ENCODE measurements at regions not wholly inside any gene's neighbourhood (a gene's known extent, or its start where the extent isn't known, plus 50 kb on each side); places are given as distances from the start of the nearest gene placed in this dataset.

DNA sequence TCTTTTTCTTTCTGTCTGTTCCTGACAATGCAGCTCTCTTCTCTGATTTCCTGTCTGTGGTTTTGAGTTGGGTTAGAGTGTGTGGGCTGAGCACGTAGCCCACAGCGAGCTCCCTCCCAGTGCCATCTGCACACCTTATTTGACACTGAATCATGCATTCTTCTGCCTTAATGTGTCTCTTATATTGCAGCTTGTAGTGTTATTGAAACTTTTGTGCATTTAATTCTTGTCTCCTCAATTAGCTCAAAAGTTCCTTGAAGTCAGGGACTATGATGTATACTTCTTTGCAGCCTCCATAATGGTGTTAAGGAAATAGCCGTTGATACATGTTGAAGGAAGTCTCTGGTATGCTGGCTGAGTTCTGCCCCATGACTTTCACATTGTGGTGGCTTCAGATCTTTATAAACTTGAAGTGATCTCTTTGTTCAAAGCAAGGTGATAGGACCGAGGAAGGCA lies 576.2 kb upstream of the CLINT1 start:
- no peak overlapping the region for H3K4me3 ChIP-seq (replicated peaks in 1 of 4; ENCODE audit: control extremely low read depth in 1 of 4, insufficient read depth in 1 of 4, low read depth in 3 of 4, low read length in 4 of 4)
- no peaks in the 10 kb centered on the region for H3K36me3 ChIP-seq (ENCODE audit: control insufficient read depth, insufficient read depth, low read length)
- H3K4me2 ChIP-seq (ENCODE audit: extremely low read depth, insufficient read depth, low read length): no peak overlapping the region
- H3K79me2 ChIP-seq (ENCODE audit: control insufficient read depth, insufficient read depth, low read length): no peaks in the 10 kb centered on the region
- no peak overlapping the region for H3K9ac ChIP-seq (ENCODE audit: insufficient read depth, low read length)
- no peak for TF ChIP-seq EZH2 (IDR thresholded peaks at IDR 0.05; ENCODE audit: low read length, missing control alignments)
- no peaks in the 10 kb centered on the region for H3K9me3 ChIP-seq (ENCODE audit: control insufficient read depth, insufficient read depth, low read depth, low read length)
- no peak overlapping the region for H2AFZ ChIP-seq (ENCODE audit: low read length)
- H3K4me1 ChIP-seq (ENCODE audit: control insufficient read depth, extremely low read depth, insufficient read depth, low read length): no peaks in the 10 kb centered on the region
- H3K27ac ChIP-seq (ENCODE audit: insufficient read depth, low read length): no peak overlapping the region
- H4K20me1 ChIP-seq (ENCODE audit: control insufficient read depth, extremely low read depth, insufficient read depth, low read length): no peaks in the 10 kb centered on the region
- DNase-seq (ENCODE audit: low read depth in 2 of 2): peak in 1 of 2 donors; percentile 79
- H3K27me3 ChIP-seq (ENCODE audit: control insufficient read depth, insufficient read depth, low read length): no peaks in the 10 kb centered on the region

DNA sequence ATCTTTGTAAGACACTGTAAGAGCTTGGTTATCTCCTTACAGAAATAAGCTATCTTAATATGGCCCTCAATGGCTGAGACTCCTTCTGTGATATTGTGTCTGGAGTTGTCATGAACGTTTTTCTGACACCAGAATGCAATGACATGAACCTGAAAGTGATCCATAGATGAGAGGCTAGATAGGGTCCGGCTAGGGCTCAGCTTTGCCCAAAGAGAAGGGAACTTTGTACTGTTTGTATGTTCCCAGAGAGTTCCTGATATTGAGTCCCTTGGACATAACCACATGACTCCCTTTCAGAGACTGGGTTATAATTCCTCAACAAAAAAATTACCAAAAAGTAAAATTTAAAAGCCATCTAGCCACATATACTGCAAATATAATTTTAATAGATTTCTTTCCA lies 575.8 kb upstream of the CLINT1 start:
- Histone ChIP-seq H3K27ac (ENCODE audit: insufficient read depth, low read length) (no peak overlapping the region), H3K36me3 (ENCODE audit: control insufficient read depth, insufficient read depth, low read length) (no peaks in the 10 kb centered on the region), H3K9me3 (ENCODE audit: control insufficient read depth, insufficient read depth, low read depth, low read length) (no peaks in the 10 kb centered on the region), H2AFZ (ENCODE audit: low read length) (no peak overlapping the region), H3K4me2 (ENCODE audit: extremely low read depth, insufficient read depth, low read length) (no peak overlapping the region), H3K79me2 (ENCODE audit: control insufficient read depth, insufficient read depth, low read length) (no peaks in the 10 kb centered on the region), H4K20me1 (ENCODE audit: control insufficient read depth, extremely low read depth, insufficient read depth, low read length) (no peaks in the 10 kb centered on the region), H3K4me1 (ENCODE audit: control insufficient read depth, extremely low read depth, insufficient read depth, low read length) (no peaks in the 10 kb centered on the region), H3K27me3 (ENCODE audit: control insufficient read depth, insufficient read depth, low read length) (no peaks in the 10 kb centered on the region), H3K4me3 (replicated peaks in 1 of 4; ENCODE audit: control extremely low read depth in 1 of 4, insufficient read depth in 1 of 4, low read depth in 3 of 4, low read length in 4 of 4) (no peak overlapping the region), H3K9ac (ENCODE audit: insufficient read depth, low read length) (no peak overlapping the region)
- no peak for DNase-seq (ENCODE audit: low read depth in 2 of 2)
- TF ChIP-seq EZH2 (IDR thresholded peaks at IDR 0.05; ENCODE audit: low read length, missing control alignments): no peak
- TF ChIP-seq, protein P1, sequence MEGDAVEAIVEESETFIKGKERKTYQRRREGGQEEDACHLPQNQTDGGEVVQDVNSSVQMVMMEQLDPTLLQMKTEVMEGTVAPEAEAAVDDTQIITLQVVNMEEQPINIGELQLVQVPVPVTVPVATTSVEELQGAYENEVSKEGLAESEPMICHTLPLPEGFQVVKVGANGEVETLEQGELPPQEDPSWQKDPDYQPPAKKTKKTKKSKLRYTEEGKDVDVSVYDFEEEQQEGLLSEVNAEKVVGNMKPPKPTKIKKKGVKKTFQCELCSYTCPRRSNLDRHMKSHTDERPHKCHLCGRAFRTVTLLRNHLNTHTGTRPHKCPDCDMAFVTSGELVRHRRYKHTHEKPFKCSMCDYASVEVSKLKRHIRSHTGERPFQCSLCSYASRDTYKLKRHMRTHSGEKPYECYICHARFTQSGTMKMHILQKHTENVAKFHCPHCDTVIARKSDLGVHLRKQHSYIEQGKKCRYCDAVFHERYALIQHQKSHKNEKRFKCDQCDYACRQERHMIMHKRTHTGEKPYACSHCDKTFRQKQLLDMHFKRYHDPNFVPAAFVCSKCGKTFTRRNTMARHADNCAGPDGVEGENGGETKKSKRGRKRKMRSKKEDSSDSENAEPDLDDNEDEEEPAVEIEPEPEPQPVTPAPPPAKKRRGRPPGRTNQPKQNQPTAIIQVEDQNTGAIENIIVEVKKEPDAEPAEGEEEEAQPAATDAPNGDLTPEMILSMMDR (conservative IDR thresholded peaks at IDR 0.05 in 1 of 2, IDR thresholded peaks at IDR 0.05 in 1 of 2; ENCODE audit: low read depth in 1 of 2, low read length in 2 of 2): no peak

DNA sequence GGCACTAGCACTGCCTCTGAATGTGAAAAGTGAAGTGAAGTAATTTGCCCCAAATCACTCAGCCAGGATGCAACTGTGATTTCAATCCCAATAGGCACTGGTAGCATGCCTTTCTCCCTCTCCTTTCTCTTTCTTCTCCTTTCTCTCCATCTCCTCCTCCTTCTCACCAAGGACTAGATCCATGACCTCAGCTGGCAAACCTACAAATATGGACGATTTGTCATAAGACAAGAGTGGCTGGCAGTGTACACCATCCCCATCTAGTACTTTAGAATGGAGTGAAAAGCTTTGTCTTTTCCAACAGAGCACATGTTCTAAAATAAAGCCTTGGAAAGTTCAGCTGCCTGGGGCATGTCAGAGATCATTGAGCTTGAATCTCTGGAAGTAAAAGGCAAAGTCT lies 574.7 kb upstream of the CLINT1 start:
- no peak overlapping the region for H3K27ac ChIP-seq (ENCODE audit: insufficient read depth, low read length)
- no peaks in the 10 kb centered on the region for H3K27me3 ChIP-seq (ENCODE audit: control insufficient read depth, insufficient read depth, low read length)
- no peaks in the 10 kb centered on the region for H3K9me3 ChIP-seq (ENCODE audit: control insufficient read depth, insufficient read depth, low read depth, low read length)
- no peak overlapping the region for H2AFZ ChIP-seq (ENCODE audit: low read length)
- H3K36me3 ChIP-seq (ENCODE audit: control insufficient read depth, insufficient read depth, low read length): no peaks in the 10 kb centered on the region
- TF ChIP-seq, protein P1 (conservative IDR thresholded peaks at IDR 0.05 in 1 of 2, IDR thresholded peaks at IDR 0.05 in 1 of 2; ENCODE audit: low read depth in 1 of 2, low read length in 2 of 2): no peak
- no peak for TF ChIP-seq EZH2 (IDR thresholded peaks at IDR 0.05; ENCODE audit: low read length, missing control alignments)
- no peak for DNase-seq (ENCODE audit: low read depth in 2 of 2)
- H3K4me3 ChIP-seq (replicated peaks in 1 of 4; ENCODE audit: control extremely low read depth in 1 of 4, insufficient read depth in 1 of 4, low read depth in 3 of 4, low read length in 4 of 4): no peak overlapping the region
- H3K9ac ChIP-seq (ENCODE audit: insufficient read depth, low read length): no peak overlapping the region
- H4K20me1 ChIP-seq (ENCODE audit: control insufficient read depth, extremely low read depth, insufficient read depth, low read length): no peaks in the 10 kb centered on the region
- H3K4me2 ChIP-seq (ENCODE audit: extremely low read depth, insufficient read depth, low read length): no peak overlapping the region
- H3K4me1 ChIP-seq (ENCODE audit: control insufficient read depth, extremely low read depth, insufficient read depth, low read length): no peaks in the 10 kb centered on the region
- H3K79me2 ChIP-seq (ENCODE audit: control insufficient read depth, insufficient read depth, low read length): no peaks in the 10 kb centered on the region
